Coronary artery (tissue), 2 donors: ENCODE measurements at regions not wholly inside any gene's neighbourhood (a gene's known extent, or its start where the extent isn't known, plus 50 kb on each side); places are given as distances from the start of the nearest gene placed in this dataset.
"Not testable (repeated sequence)": the region's sequence is repeated elsewhere in the genome, so short reads cannot be mapped to it uniquely, and the experiment has no call there.

Experiments
- DNase-seq: peaks from one replicate; pipeline ENCODE4 v3.0.0-alpha.2; 2017; ENCODE audit warnings: low spot score
- H3K27ac ChIP-seq, 2 donors: fragments of 200-600 bp; sonication (generic); one replicate each; pipeline ENCODE4 v1.5.1; 2016 to 2019
- H3K4me3 ChIP-seq: fragments of 200-600 bp; sonication (generic); 2 replicates; pipeline ENCODE4 v1.5.1; 2016; ENCODE audit warnings: mild to moderate bottlenecking, moderate library complexity
- CTCF ChIP-seq: fragments of 200-600 bp; sonication (generic); IDR thresholded peaks from one replicate; pipeline ENCODE4 v1.5.1; 2019; ENCODE audit warnings: antibody characterized with exemption

DNA sequence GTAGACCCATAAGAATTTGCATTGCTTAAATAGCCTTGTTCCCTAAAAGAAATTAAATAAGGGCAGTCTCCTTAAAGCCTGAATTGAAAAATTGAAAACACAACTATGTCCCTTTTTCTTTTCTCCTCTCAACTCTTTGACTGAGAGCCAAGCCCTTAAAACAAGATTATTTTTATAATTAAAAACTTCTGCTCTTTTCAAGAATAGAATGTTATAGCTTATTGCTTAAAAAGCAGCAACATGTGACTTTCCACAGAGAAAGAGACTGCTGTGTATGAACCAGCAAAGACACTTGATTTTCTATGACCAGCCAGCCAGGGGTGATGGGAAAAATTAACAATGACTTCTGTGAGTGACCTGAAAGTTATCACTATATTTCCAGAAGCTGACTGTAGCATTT is 295.2 kb upstream of the CELF2 start:
- Histone ChIP-seq H3K27ac (no peak overlapping the region), H3K4me3 (no peak overlapping the region)
- no peak for DNase-seq
- no peak for TF ChIP-seq CTCF

DNA sequence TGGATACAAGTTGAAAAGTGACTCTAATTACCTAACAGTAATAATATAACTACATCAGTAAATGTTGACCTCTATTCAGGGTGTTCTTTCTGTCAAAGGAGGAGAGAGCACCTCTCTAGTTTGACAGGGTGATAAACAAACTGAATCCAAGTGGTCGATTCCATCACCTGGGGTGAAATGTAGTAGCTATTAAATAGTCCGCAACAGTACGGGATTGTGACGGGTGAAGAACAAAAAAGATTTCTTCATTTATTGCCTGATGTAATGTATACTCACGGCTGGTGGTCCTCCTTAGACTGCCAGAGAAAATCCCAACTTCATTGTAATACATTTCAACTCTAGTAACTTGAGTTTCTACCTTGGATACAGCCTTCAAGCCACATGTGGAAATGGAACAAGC is 292.5 kb upstream of the CELF2 start:
- DNase-seq: no peak
- no peak for TF ChIP-seq CTCF
- Histone ChIP-seq H3K4me3 (no peak overlapping the region), H3K27ac (no peak overlapping the region)

- no peak for TF ChIP-seq CTCF
- Histone ChIP-seq H3K27ac (no peak overlapping the region), H3K4me3 (no peak overlapping the region)
- no peak for DNase-seq
These were observed 291.6 kb upstream of the CELF2 start for GRCh38 chr10:10726101-10726500.

GRCh38 chr10:10727411-10727810 is 290.3 kb upstream of the CELF2 start:
- H3K27ac ChIP-seq, DNase-seq, H3K4me3 ChIP-seq: not testable (repeated sequence)

DNA sequence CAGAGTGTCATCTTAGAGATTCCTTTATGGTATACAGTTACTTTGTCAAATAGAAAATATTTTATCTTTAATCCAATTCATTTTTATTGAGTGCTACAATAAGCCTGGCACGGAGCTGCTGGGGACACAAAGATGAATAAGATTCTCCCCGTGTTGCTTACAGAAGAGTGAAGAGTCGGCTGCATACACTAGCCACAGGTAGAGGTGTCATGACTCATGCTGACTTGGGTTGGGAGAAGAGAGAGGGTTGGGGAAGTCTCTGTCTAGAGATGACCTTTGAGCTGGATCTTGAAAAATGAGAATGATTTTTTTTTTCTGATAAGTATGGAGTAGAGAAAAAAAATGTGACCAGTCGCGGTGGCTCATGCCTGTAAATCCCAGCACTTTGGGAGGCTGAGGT is 289.9 kb upstream of the CELF2 start:
- TF ChIP-seq CTCF: no peak
- no peak overlapping the region for H3K27ac ChIP-seq
- no peak for DNase-seq
- no peak overlapping the region for H3K4me3 ChIP-seq

DNA sequence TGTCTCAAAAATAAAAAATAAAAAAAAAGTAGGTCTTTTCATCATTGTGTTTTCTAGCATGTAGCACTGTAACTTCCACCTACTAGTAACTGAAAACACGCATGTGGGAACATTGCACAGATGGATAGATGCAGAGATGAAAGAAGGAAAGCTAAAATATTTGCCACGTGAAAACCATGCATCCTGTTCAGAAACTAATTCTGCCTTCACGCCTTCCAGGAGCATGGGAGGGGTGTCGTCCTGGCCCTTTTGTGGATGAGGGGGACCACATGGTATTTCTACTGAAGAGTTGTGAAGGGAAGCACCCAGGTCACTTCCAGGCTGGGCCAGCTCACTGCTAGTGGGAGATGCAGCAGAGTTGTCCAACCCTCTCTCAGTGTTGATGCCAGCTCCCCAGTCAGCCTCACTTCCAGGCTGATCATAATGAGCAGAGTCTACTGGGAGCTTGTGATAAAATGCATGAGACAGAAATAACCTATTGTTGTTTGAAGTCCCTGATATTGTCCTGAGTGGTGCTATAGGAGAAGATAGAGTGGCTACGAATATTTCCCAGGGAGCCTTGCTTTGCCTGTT is 287.1 kb upstream of the CELF2 start:
- no peak overlapping the region for H3K4me3 ChIP-seq
- DNase-seq: no peak
- TF ChIP-seq CTCF: no peak
- H3K27ac ChIP-seq: no peak overlapping the region

- H3K27ac ChIP-seq: no peak overlapping the region
- no peak for TF ChIP-seq CTCF
- H3K4me3 ChIP-seq: no peak overlapping the region
- no peak for DNase-seq
These were observed 286.3 kb upstream of the CELF2 start for GRCh38 chr10:10731366-10731765.
